ENCODE measurements at regions not wholly inside any gene's neighbourhood (a gene's known extent, or its start where the extent isn't known, plus 50 kb on each side); places are given as distances from the start of the nearest gene placed in this dataset.
A peak's percentile ranks its signal among the peaks of the same experiment; 100 is the strongest.
"Not testable (repeated sequence)": the region's sequence is repeated elsewhere in the genome, so short reads cannot be mapped to it uniquely, and the experiment has no call there.

DNA sequence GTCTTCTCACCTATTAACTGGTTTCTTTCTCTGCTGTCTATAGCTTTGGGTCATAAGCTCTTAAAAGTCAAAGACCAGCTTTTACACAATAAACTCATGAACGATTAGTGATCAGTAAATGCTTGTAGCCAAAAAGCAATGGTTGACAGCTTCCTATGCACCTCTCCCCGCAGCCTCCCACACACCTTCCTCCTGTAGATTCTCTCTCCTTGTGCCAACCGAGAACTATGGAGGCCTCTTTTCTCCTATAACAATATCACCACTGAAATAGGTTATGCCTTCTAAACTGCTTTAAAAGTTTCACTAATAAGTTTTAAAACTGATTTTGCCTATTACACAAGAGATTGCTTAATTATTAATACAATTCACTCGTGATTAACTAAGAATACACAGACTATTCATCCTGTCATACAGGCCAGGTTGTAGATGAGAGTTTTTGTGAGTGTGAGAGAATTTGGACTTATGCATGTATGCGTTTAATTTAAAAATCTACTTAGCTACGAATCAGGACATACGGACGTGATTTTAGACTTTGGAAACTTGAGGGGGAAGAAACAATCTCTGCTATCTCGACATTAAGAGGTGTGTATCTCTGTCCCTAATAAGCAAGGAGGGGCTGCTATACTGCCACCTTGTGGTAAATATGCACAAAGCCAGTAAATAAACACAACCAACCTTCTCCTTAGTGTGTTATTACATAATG, 229.1 kb upstream of the RBBP8 start:
- DNase-seq (ENCODE audit: low read depth, low spot score): no peak
- CTCF ChIA-PET: interaction anchor here (0.6 to 1.0 kb wide), 6 partner anchors 9 to 370 kb away, joined by 3 to 12 read pairs (median 4); no protein-coding TSS in a partner anchor
- no peaks in the 10 kb centered on the region for H3K9me3 ChIP-seq (ENCODE audit: control insufficient read depth, insufficient read depth, low read length)
- no peak overlapping the region for H3K27ac ChIP-seq (ENCODE audit: low read depth, low read length)
- H3K4me3 ChIP-seq (ENCODE audit: low read depth, low read length): no peak overlapping the region
- TF ChIP-seq, protein P1, sequence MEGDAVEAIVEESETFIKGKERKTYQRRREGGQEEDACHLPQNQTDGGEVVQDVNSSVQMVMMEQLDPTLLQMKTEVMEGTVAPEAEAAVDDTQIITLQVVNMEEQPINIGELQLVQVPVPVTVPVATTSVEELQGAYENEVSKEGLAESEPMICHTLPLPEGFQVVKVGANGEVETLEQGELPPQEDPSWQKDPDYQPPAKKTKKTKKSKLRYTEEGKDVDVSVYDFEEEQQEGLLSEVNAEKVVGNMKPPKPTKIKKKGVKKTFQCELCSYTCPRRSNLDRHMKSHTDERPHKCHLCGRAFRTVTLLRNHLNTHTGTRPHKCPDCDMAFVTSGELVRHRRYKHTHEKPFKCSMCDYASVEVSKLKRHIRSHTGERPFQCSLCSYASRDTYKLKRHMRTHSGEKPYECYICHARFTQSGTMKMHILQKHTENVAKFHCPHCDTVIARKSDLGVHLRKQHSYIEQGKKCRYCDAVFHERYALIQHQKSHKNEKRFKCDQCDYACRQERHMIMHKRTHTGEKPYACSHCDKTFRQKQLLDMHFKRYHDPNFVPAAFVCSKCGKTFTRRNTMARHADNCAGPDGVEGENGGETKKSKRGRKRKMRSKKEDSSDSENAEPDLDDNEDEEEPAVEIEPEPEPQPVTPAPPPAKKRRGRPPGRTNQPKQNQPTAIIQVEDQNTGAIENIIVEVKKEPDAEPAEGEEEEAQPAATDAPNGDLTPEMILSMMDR (IDR thresholded peaks at IDR 0.05; ENCODE audit: low read depth, low read length): peak; percentile 61
- no peaks in the 10 kb centered on the region for H3K27me3 ChIP-seq (ENCODE audit: control insufficient read depth, insufficient read depth, low read length)
- POLR2A ChIA-PET: interaction anchor here (0.8 kb wide), 1 partner anchor 65 kb away, joined by 3 read pairs; no protein-coding TSS in a partner anchor

DNA sequence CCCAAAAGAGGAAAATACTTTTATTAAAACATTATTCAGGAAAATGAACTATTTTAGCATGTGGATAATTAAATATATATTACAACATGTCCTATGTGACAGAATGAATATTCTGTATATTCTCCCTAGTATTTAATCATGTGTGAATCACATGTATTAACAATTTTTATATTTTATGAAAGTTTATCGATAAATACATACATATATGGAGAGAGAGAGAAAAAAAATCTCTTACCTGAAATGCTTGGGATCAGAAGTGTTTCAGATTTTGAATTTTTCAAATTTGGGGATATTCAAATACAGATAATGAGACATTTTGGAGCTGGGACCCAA, 228.6 kb upstream of the RBBP8 start:
- no peaks in the 10 kb centered on the region for H3K9me3 ChIP-seq (ENCODE audit: control insufficient read depth, insufficient read depth, low read length)
- DNase-seq (ENCODE audit: low read depth, low spot score): no peak
- POLR2A ChIA-PET: no interaction called here
- no peak overlapping the region for H3K27ac ChIP-seq (ENCODE audit: low read depth, low read length)
- CTCF ChIA-PET: no interaction called here
- H3K4me3 ChIP-seq (ENCODE audit: low read depth, low read length): no peak overlapping the region
- TF ChIP-seq, protein P1 (IDR thresholded peaks at IDR 0.05; ENCODE audit: low read depth, low read length): no peak
- H3K27me3 ChIP-seq (ENCODE audit: control insufficient read depth, insufficient read depth, low read length): no peaks in the 10 kb centered on the region

DNA sequence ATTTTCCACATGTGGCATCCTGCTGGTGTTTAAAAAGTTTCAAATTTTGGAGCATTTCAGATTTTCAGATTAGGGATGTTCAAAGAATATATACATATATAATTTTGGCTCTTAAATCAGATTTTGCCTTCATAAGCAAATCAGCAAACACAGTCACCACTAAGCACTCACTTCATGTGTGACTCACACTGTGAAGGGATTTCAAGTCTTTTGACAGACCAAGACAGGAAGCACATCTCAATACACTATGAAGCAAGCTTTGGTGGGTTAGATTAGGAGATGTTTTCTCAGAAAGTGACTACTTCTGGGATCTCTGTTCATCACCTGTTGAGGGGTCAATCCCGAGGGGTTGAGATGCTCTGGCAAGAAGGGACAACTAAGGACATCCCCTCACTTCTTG, 227.8 kb upstream of the RBBP8 start:
- ChIA-PET CTCF (no interaction called here), POLR2A (no interaction called here)
- H3K4me3 ChIP-seq (ENCODE audit: low read depth, low read length): no peak overlapping the region
- TF ChIP-seq, protein P1 (IDR thresholded peaks at IDR 0.05; ENCODE audit: low read depth, low read length): no peak
- no peaks in the 10 kb centered on the region for H3K27me3 ChIP-seq (ENCODE audit: control insufficient read depth, insufficient read depth, low read length)
- no peak overlapping the region for H3K27ac ChIP-seq (ENCODE audit: low read depth, low read length)
- H3K9me3 ChIP-seq (ENCODE audit: control insufficient read depth, insufficient read depth, low read length): no peaks in the 10 kb centered on the region
- DNase-seq (ENCODE audit: low read depth, low spot score): no peak

DNA sequence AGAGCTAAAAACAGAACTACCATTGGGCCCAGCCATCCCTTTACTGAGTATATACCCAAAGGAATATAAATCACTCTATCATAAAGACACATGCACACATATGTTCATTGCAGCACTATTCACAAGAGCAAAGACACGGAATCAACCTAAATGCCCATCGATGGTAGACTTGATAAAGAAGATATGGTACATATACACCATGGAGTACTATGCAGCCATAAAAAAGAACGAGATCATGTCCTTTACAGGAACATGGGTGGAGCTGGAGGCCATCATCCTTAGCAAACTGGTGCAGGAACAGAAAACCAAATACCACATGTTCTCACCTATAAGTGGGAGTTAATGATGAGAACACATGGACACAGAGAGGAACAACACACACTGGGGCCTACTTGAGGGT, 227.1 kb upstream of the RBBP8 start:
- DNase-seq (ENCODE audit: low read depth, low spot score); H3K27ac ChIP-seq (ENCODE audit: low read depth, low read length); CTCF ChIA-PET; H3K4me3 ChIP-seq (ENCODE audit: low read depth, low read length); H3K9me3 ChIP-seq (ENCODE audit: control insufficient read depth, insufficient read depth, low read length); H3K27me3 ChIP-seq (ENCODE audit: control insufficient read depth, insufficient read depth, low read length); POLR2A ChIA-PET: not testable (repeated sequence)

DNA sequence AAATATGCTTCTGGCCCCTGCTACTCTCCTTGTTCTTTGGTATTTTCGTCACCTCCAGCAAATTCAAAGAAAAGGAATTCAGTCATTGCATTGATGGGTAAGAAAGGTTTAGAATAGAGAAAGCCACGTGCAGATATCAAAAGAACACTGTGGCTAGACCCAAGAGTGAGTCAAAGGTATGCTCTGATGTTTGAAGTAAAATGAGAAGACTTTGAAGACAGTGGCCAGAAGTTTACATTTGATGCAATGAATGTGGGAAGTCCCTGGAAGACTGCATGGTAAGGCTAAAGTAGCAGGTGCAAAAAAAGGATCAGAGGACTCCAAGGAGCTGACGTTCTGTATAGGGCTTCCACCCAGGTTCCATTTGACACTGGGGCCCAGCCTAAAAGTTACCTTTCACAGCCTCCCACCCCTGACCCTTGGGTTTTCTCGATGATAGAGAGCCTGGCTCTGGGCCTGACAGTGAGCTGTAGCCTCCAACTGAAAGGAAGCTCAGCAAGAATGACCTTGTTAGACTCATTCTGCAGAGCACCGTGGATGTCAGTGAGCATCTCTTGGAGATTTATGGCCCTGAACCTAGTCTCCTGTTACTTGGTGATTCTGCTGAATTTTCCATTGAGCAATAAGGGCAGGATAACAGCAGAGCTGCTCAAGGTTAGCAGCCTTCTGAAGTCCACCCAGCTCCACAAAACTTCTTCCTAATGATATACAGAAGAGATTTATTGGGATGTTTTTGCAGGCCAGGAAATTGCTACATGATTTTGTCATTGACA, 223.7 kb upstream of the RBBP8 start:
- TF ChIP-seq, protein P1 (IDR thresholded peaks at IDR 0.05; ENCODE audit: low read depth, low read length): no peak
- H3K27me3 ChIP-seq (ENCODE audit: control insufficient read depth, insufficient read depth, low read length): no peaks in the 10 kb centered on the region
- ChIA-PET CTCF (no interaction called here), POLR2A (no interaction called here)
- DNase-seq (ENCODE audit: low read depth, low spot score): no peak
- H3K4me3 ChIP-seq (ENCODE audit: low read depth, low read length): no peak overlapping the region
- H3K27ac ChIP-seq (ENCODE audit: low read depth, low read length): no peak overlapping the region
- H3K9me3 ChIP-seq (ENCODE audit: control insufficient read depth, insufficient read depth, low read length): no peaks in the 10 kb centered on the region

Data from AG04450 (cell line).